Urinary bladder (tissue), 3 donors: ENCODE measurements at regions not wholly inside any gene's neighbourhood (a gene's known extent, or its start where the extent isn't known, plus 50 kb on each side); places are given as distances from the start of the nearest gene placed in this dataset.

ENCODE experiments used
- DNase-seq: peaks from one replicate; pipeline ENCODE4 v3.0.0-alpha.2; 2015; ENCODE audit errors: extremely low spot score
- H3K27ac ChIP-seq: one replicate; pipeline ENCODE4 v1.5.1; 2013; ENCODE audit warnings: low read depth, mild to moderate bottlenecking, moderate library complexity
- H3K36me3 ChIP-seq: one replicate; pipeline ENCODE4 v1.6.1; 2013; ENCODE audit warnings: mild to moderate bottlenecking, moderate library complexity; ENCODE audit not compliant: insufficient read depth
- H3K4me1 ChIP-seq: one replicate; pipeline ENCODE4 v1.6.1; 2013; ENCODE audit warnings: mild to moderate bottlenecking, moderate library complexity; ENCODE audit not compliant: insufficient read depth
- H3K4me3 ChIP-seq: one replicate; pipeline ENCODE4 v1.5.1; 2013; ENCODE audit warnings: low read depth, low read length
- WGBS: extraction: QIAGEN DNeasy Blood & Tissue Kit; methylation state at CpG from one replicate; pipeline ENCODE4 v1.1.7; 2013; 5-methylcytosine and 5-hydroxymethylcytosine counted together
- donor health status: healthy with polysubstance abuse.
- donor health status: healthy.

DNA sequence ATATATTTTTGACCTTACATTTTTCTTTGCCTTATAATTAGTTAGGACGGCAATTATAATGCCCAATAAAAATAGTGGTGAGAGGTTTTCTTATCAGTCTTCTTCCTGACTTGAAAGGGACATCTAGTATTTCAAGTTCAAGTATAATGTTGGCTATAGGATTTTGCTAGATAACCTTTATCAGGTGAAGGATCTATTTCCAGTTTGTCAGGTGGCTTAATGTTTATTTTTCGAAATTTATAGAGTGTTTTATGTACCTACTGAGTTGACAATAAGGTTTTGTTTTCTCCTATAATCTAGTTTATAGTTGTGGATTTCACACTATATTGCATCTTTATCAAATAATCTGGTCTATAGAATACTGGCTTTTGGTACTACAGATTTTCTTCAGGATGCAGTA lies 351.8 kb upstream of the FGF13 start:
- Histone ChIP-seq H3K4me3 (no peak overlapping the region), H3K27ac (no peak overlapping the region), H3K4me1 (no peaks in the 10 kb centered on the region), H3K36me3 (no peaks in the 10 kb centered on the region)
- 41% methylated on average over 2 of the region's 2 CpGs for WGBS
- no peak for DNase-seq

DNA sequence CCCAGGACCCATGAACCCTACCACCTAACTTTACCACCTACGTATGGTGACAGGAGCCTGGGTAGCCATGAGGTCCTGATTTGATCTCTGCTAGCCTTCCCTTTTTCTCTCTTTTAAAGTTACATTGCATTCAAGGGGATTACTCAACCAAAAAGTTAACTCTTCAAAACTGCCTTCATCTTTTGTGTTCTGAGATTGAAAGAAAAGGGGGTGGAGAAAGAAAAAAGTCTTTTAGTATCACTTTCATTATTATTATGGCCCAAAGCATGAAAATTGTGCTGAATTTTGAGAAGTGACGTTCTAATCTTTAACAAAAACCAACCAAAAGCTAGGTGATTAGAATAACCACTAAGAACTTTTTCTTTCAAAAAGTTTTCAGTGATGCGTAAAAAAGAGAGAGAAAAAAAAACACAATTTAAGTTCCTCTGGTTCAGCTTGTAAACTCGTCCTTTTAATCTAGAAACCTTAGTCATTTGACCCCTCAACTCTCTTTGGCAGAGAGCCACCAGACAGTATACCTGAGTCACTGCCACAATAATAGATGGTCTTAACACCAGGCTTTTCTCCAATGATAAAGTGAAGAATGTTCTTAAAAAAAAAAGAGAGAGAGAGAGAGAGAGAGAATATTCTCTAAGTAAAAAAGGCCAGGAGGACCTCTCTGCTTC lies 347.4 kb upstream of the FGF13 start:
- H3K4me1 ChIP-seq = no peaks in the 10 kb centered on the region
- no peak for DNase-seq
- H3K36me3 ChIP-seq = no peaks in the 10 kb centered on the region
- H3K4me3 ChIP-seq = no peak overlapping the region
- WGBS = 45% methylated on average over 4 of the region's 4 CpGs
- H3K27ac ChIP-seq = no peak overlapping the region

- DNase-seq = no peak
- Histone ChIP-seq H3K27ac (no peak overlapping the region), H3K36me3 (no peaks in the 10 kb centered on the region), H3K4me3 (no peak overlapping the region), H3K4me1 (no peaks in the 10 kb centered on the region)
- 72% methylated on average over 3 of the region's 3 CpGs for WGBS
Observed at GRCh38 chrX:139052461-139052860, 340.9 kb upstream of the FGF13 start.

GRCh38 chrX:139049465-139049864 lies 337.9 kb upstream of the FGF13 start:
- H3K4me3 ChIP-seq = no peak overlapping the region
- no peak for DNase-seq
- H3K27ac ChIP-seq = no peak overlapping the region
- 88% methylated on average over 1 of the region's 1 CpG for WGBS
- no peaks in the 10 kb centered on the region for H3K4me1 ChIP-seq
- no peaks in the 10 kb centered on the region for H3K36me3 ChIP-seq

- no peaks in the 10 kb centered on the region for H3K4me1 ChIP-seq
- no peaks in the 10 kb centered on the region for H3K36me3 ChIP-seq
- no peak overlapping the region for H3K4me3 ChIP-seq
- no peak overlapping the region for H3K27ac ChIP-seq
- no peak for DNase-seq
- WGBS = 89% methylated on average over 6 of the region's 6 CpGs
Observed at GRCh38 chrX:139044680-139045079, 333.2 kb upstream of the FGF13 start.

GRCh38 chrX:139039041-139039440 lies 327.5 kb upstream of the FGF13 start:
- H3K4me3 ChIP-seq = no peak overlapping the region
- H3K36me3 ChIP-seq = no peaks in the 10 kb centered on the region
- no peak overlapping the region for H3K27ac ChIP-seq
- DNase-seq = no peak
- no peaks in the 10 kb centered on the region for H3K4me1 ChIP-seq

DNA sequence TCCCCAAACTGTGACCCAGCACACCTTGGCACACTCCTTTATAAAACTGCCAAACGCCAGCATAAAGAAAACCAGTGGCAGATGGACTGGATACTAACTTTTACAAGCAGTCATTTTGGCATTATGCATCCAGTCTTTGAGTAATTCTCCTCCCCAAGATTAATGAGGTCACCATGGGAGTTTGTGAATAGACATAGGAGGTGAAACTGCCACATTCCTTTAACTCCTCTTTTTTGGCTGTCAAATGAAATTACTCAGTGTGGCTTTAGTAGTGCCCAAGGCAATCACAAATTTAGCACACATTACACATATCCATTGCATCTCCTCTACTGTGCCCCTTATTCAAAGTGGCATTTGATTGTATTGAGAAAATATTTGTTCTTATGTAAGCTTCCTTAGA lies 315.3 kb upstream of the FGF13 start:
- DNase-seq = no peak
- H3K4me1 ChIP-seq = no peaks in the 10 kb centered on the region
- H3K4me3 ChIP-seq = no peak overlapping the region
- H3K36me3 ChIP-seq = no peaks in the 10 kb centered on the region
- no peak overlapping the region for H3K27ac ChIP-seq
- WGBS = 76% methylated on average over 1 of the region's 1 CpG

- H3K4me3 ChIP-seq = no peak overlapping the region
Observed at GRCh38 chrX:139026406-139026805, 314.9 kb upstream of the FGF13 start.

GRCh38 chrX:139025816-139026215 lies 314.3 kb upstream of the FGF13 start:
- no peak overlapping the region for H3K27ac ChIP-seq
- H3K4me1 ChIP-seq = no peaks in the 10 kb centered on the region
- H3K36me3 ChIP-seq = no peaks in the 10 kb centered on the region
- H3K4me3 ChIP-seq = no peak overlapping the region
- no peak for DNase-seq

More at GRCh38 chrX:139026406-139026805, 314.9 kb upstream of the FGF13 start:
- no peaks in the 10 kb centered on the region for H3K36me3 ChIP-seq
- no peak overlapping the region for H3K27ac ChIP-seq
- H3K4me1 ChIP-seq = no peaks in the 10 kb centered on the region
- WGBS = 82% methylated on average over 2 of the region's 2 CpGs
- DNase-seq = no peak

DNA sequence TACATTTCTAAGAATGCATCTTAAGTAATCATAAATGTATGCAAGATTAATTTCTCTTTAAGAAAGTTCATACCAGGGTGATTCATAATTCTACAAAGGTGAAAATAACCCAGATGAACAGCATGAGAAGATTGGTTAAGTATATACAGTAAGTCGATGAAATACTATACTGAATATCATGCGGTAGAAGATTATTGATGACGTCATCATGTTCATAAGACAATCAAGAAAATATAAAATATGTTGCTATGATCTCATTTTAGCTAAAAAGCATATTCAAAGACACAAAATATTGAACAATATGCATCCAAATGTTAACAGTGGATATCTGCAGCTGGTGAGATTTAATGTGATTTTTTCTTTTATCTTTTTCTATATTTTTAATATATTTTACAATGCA lies 312.0 kb upstream of the FGF13 start:
- Histone ChIP-seq H3K36me3 (no peaks in the 10 kb centered on the region), H3K4me3 (no peak overlapping the region)
- 83% methylated on average over 3 of the region's 3 CpGs for WGBS

GRCh38 chrX:139020801-139021200 lies 309.3 kb upstream of the FGF13 start:
- 74% methylated on average over 3 of the region's 3 CpGs for WGBS
- DNase-seq = no peak
- Histone ChIP-seq H3K4me3 (no peak overlapping the region), H3K27ac (no peak overlapping the region), H3K36me3 (no peaks in the 10 kb centered on the region), H3K4me1 (no peaks in the 10 kb centered on the region)

More for the DNA sequence above, 312.0 kb upstream of the FGF13 start:
- no peak overlapping the region for H3K27ac ChIP-seq
- no peaks in the 10 kb centered on the region for H3K4me1 ChIP-seq
- no peak for DNase-seq

GRCh38 chrX:139018436-139018835 lies 306.9 kb upstream of the FGF13 start:
- 78% methylated on average over 2 of the region's 2 CpGs for WGBS

GRCh38 chrX:139015627-139016026 lies 304.1 kb upstream of the FGF13 start:
- Histone ChIP-seq H3K4me1 (no peaks in the 10 kb centered on the region), H3K36me3 (no peaks in the 10 kb centered on the region), H3K27ac (no peak overlapping the region), H3K4me3 (no peak overlapping the region)
- no peak for DNase-seq
- WGBS = 90% methylated on average over 1 of the region's 1 CpG

More at GRCh38 chrX:139018436-139018835, 306.9 kb upstream of the FGF13 start:
- Histone ChIP-seq H3K27ac (no peak overlapping the region), H3K36me3 (no peaks in the 10 kb centered on the region), H3K4me1 (no peaks in the 10 kb centered on the region), H3K4me3 (no peak overlapping the region)
- no peak for DNase-seq

- no peak overlapping the region for H3K4me3 ChIP-seq
- H3K36me3 ChIP-seq = no peaks in the 10 kb centered on the region
- no peak for DNase-seq
- no peaks in the 10 kb centered on the region for H3K4me1 ChIP-seq
- 79% methylated on average over 4 of the region's 4 CpGs for WGBS
- no peak overlapping the region for H3K27ac ChIP-seq
Observed at GRCh38 chrX:139008185-139008584, 296.7 kb upstream of the FGF13 start.
